ENCODE measurements at regions not wholly inside any gene's neighbourhood (a gene's known extent, or its start where the extent isn't known, plus 50 kb on each side); places are given as distances from the start of the nearest gene placed in this dataset.

DNA sequence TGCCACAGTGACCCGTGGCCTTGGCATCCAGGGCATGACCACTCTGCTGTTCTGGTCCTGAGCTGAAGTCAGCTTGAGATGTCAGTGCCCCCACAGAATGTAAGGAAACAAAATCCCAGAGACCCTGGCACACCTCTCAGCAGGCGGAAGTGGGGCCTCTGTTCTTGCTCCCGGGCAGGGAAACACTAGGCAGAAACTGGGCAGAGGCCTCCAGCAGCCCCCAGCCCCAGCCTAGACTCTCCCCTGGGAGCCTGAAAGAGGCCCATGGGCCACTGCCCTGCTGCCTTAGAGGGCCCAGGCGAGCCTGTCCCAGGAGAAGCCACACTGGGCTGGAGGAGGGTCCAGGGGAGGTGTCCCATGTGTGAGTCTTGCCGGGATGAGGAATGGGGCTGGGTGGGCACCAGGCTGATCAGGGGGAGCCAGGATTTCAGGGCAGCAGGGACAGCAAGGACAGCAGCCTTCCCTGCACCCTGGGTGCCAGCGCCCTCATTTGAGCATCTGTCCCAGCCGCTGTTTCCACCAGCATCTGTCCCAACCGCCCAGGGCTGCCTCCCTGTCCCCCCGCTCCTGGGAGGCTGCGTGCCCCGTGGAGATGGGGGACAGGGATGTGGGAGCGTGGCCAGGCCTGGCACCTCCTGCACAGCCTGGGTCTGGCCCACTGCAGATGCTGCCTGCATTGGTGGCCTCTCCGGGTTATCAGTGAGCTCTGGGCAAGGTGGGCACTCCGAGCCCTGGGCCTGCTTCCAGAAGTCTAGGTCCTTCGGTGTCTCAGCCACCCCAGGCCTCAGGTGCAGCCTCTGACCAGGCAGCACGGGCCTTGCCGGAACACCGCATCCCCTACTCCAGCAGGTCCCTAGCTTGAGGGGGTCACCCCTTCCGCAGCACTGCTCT, 1072.4 kb downstream of the BRD1 start:
- TF ChIP-seq, protein P1, sequence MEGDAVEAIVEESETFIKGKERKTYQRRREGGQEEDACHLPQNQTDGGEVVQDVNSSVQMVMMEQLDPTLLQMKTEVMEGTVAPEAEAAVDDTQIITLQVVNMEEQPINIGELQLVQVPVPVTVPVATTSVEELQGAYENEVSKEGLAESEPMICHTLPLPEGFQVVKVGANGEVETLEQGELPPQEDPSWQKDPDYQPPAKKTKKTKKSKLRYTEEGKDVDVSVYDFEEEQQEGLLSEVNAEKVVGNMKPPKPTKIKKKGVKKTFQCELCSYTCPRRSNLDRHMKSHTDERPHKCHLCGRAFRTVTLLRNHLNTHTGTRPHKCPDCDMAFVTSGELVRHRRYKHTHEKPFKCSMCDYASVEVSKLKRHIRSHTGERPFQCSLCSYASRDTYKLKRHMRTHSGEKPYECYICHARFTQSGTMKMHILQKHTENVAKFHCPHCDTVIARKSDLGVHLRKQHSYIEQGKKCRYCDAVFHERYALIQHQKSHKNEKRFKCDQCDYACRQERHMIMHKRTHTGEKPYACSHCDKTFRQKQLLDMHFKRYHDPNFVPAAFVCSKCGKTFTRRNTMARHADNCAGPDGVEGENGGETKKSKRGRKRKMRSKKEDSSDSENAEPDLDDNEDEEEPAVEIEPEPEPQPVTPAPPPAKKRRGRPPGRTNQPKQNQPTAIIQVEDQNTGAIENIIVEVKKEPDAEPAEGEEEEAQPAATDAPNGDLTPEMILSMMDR (IDR thresholded peaks at IDR 0.05; ENCODE audit: extremely low read depth, missing control alignments): no peak
- no peak for DNase-seq (ENCODE audit: low spot score)

DNA sequence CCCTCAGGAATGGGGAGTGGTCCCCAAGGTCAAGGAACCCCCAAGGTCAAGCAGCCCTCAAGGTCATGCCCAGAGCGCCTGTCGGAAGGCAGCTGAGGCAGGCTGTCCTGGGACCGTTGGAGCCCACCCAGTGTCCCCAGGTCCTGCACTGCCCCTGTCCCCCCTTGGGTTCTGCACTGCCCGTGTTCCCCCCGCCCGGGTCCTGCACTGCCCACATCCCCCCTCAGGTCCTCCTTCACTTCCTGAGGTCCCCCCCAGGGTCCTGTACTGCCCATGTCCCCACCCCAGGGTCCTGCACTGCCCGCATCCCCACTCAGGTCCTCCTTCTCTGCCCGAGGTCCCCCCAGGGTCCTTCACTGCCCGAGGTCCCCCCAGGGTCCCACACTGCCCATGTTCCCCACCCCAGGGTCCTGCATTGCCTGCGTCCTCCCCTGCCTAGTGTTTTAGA, 1073.0 kb downstream of the BRD1 start:
- TF ChIP-seq, protein P1 (IDR thresholded peaks at IDR 0.05; ENCODE audit: extremely low read depth, missing control alignments): no peak
- no peak for DNase-seq (ENCODE audit: low spot score)

DNA sequence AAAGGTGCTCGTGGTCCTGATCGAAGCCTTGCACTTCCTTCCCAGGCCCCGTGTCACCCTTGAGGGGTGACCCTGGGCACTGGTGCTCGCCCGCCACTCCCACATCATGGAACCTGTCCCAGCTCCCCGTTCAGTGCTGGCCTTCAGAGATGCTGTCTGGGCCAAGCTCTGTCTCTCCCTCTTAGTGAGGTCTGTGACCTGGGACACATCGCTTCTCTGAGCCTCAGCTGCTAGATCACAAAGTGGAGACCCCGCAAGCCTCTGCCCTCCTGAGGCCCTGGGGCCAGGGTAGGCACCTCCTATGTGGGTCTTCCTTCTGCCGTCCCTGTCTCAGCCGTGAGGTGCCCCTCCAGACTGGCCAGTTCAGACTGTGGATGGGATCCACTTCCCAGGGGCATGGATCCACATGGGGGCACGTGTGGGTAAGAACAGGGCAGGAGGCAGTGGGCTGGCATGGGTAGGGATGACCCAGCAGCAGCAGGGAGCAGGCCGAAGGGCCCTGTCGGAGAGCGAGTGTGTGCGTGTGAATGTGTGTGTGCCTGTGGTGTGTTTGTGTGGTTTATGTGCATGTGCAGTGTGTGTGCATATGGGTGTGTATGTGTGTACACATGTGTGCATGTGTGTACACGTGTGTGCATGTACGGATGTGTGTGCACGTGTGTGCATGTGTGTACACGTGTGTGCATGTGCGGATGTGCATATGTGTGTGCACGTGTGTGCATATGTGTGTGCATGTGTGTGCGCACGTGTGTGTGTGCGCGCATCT, 1073.7 kb downstream of the BRD1 start:
- TF ChIP-seq, protein P1 (IDR thresholded peaks at IDR 0.05; ENCODE audit: extremely low read depth, missing control alignments): no peak
- no peak for DNase-seq (ENCODE audit: low spot score)

DNA sequence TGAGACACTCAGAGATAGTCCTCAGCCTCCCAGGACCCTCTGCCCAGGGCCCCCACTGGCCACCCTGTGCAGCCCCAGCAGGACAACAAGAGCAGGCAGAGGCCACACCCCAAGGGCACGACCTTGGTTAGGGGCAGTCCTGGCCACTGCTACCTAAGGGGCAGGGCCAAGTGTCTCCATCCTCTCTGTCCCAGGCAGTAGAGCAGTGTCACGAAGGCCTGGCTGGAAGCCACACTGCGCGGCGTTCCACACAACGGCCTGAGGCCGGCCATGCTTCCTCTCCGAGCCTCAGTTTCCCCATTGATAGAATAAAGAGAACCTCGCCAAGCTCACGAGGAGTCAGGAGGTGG, 1074.3 kb downstream of the BRD1 start:
- TF ChIP-seq, protein P1 (IDR thresholded peaks at IDR 0.05; ENCODE audit: extremely low read depth, missing control alignments): no peak

DNA sequence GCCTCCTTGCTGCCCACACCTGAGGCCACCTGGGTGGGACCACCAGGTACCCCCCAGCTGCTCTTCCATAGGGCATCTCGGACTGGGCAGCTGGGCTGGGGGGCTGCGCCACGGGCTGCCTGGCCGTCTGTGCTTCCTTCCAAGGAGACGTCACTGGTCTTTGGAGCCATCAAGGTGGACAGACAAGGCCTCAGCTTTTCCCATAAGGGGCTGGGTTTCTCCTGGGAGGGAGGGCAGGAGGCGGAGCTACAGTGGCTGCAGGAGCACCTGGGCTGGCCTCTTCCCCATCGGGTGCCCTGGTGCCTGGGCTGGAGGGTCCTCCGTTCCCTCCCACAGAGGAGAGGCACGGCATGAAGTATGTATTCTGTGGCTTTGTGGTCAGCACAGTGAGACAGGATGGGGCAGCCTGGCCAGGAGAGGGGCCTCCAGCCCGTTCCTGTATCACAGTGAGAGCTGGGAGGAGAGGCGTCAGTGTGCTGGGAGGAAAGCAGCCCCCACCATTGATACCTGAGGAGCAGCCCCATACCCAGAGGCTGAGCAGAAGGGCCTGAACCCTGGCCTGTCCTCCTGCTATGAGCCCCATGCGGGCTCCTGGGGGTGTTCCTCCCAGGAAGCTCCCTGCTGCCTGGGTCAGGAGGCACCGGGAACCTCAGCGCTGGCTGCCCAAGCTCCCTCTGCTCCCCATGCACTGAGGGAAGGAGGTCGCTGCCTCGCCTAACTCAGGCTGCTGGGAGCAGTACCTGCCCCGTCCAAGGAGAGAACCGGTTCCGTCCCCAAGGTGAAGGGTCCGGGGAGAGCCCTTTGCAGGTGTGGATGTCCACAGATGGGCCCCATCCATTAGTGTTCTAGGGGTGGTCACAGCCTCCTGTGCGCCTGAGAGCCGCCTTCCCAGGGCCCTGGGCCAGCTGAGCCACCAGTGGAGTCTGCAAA, 1075.0 kb downstream of the BRD1 start:
- TF ChIP-seq, protein P1 (IDR thresholded peaks at IDR 0.05; ENCODE audit: extremely low read depth, missing control alignments): no peak
- peak; percentile 24 for DNase-seq (ENCODE audit: low spot score)

More for the DNA sequence above, 1074.3 kb downstream of the BRD1 start:
- DNase-seq (ENCODE audit: low spot score): no peak

DNA sequence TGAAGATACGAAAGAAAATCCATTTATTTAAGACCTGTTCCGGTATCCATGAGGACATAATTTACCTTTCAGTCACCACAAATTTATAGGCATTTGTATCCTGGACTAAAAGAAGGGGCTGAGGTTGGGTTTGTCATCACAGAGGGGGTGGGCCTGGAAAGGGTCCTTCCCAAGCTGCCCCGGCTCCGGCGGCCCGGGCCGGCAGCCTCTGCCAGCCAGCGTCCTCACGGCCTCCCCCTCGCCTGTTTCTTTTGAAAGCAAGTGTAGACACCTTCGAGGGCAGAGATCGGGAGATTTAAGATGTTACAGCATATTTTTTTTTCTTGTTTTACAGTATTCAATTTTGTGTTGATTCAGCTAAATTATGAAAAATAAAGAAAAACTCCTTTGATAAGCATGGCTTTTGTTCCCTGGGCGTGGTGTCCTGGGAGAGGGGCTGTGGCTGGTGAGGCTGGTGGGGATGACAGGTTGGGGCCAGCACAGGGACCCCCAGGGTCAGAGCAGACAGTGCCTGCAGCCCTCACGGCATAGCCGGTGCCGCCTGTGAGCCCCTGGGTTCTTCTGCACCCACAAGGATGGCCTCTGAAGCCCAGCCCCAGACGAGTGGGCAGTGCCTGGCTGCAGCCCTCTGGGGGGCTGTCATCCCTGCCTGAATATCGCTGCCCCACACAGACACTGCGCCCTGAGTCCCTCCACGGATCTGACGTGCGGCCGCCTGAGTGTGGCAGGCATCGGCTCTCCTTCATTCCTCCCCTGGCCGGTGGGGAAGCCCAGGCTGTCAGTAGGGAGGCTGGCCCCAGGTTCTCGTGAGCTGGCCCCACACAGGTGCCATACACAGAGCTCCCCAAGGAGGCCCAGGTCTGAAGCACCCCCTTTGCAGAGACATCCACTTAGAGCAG, 1075.9 kb downstream of the BRD1 start:
- no peak for DNase-seq (ENCODE audit: low spot score)
- TF ChIP-seq, protein P1 (IDR thresholded peaks at IDR 0.05; ENCODE audit: extremely low read depth, missing control alignments): no peak

Measured in GM20000 (cell line).